ENCODE measurements at regions not wholly inside any gene's neighbourhood (a gene's known extent, or its start where the extent isn't known, plus 50 kb on each side); places are given as distances from the start of the nearest gene placed in this dataset.

GRCh38 chr9:663541-663940, 178.0 kb upstream of the DMRT1 start:
- H3K4me1 ChIP-seq (ENCODE audit: control insufficient read depth, extremely low read depth, insufficient read depth, low read length), result no peaks in the 10 kb centered on the region
- H3K9ac ChIP-seq (ENCODE audit: insufficient read depth, low read length), result no peak overlapping the region
- no peaks in the 10 kb centered on the region for H3K79me2 ChIP-seq (ENCODE audit: control insufficient read depth, insufficient read depth, low read length)
- no peaks in the 10 kb centered on the region for H3K36me3 ChIP-seq (ENCODE audit: control insufficient read depth, insufficient read depth, low read length)
- H3K4me3 ChIP-seq (replicated peaks in 1 of 4; ENCODE audit: control extremely low read depth in 1 of 4, insufficient read depth in 1 of 4, low read depth in 3 of 4, low read length in 4 of 4), result no peak overlapping the region
- no peak for DNase-seq (ENCODE audit: low read depth in 2 of 2)
- no peak overlapping the region for H3K4me2 ChIP-seq (ENCODE audit: extremely low read depth, insufficient read depth, low read length)
- TF ChIP-seq EZH2 (IDR thresholded peaks at IDR 0.05; ENCODE audit: low read length, missing control alignments) (no peak), CTCF (conservative IDR thresholded peaks at IDR 0.05 in 1 of 2, IDR thresholded peaks at IDR 0.05 in 1 of 2; ENCODE audit: low read depth in 1 of 2, low read length in 2 of 2) (no peak)
- no peak overlapping the region for H2AFZ ChIP-seq (ENCODE audit: low read length)
- no peaks in the 10 kb centered on the region for H3K9me3 ChIP-seq (ENCODE audit: control insufficient read depth, insufficient read depth, low read depth, low read length)
- no peak overlapping the region for H3K27ac ChIP-seq (ENCODE audit: insufficient read depth, low read length)
- no peaks in the 10 kb centered on the region for H4K20me1 ChIP-seq (ENCODE audit: control insufficient read depth, extremely low read depth, insufficient read depth, low read length)
- no peaks in the 10 kb centered on the region for H3K27me3 ChIP-seq (ENCODE audit: control insufficient read depth, insufficient read depth, low read length)

GRCh38 chr9:665296-665695, 176.2 kb upstream of the DMRT1 start:
- no peaks in the 10 kb centered on the region for H3K9me3 ChIP-seq (ENCODE audit: control insufficient read depth, insufficient read depth, low read depth, low read length)
- H2AFZ ChIP-seq (ENCODE audit: low read length), result no peak overlapping the region
- no peak for DNase-seq (ENCODE audit: low read depth in 2 of 2)
- H3K36me3 ChIP-seq (ENCODE audit: control insufficient read depth, insufficient read depth, low read length), result no peaks in the 10 kb centered on the region
- no peak overlapping the region for H3K27ac ChIP-seq (ENCODE audit: insufficient read depth, low read length)
- no peaks in the 10 kb centered on the region for H3K79me2 ChIP-seq (ENCODE audit: control insufficient read depth, insufficient read depth, low read length)
- H3K4me1 ChIP-seq (ENCODE audit: control insufficient read depth, extremely low read depth, insufficient read depth, low read length), result no peaks in the 10 kb centered on the region
- H3K9ac ChIP-seq (ENCODE audit: insufficient read depth, low read length), result no peak overlapping the region
- no peaks in the 10 kb centered on the region for H4K20me1 ChIP-seq (ENCODE audit: control insufficient read depth, extremely low read depth, insufficient read depth, low read length)
- no peaks in the 10 kb centered on the region for H3K27me3 ChIP-seq (ENCODE audit: control insufficient read depth, insufficient read depth, low read length)
- H3K4me2 ChIP-seq (ENCODE audit: extremely low read depth, insufficient read depth, low read length), result no peak overlapping the region
- H3K4me3 ChIP-seq (replicated peaks in 1 of 4; ENCODE audit: control extremely low read depth in 1 of 4, insufficient read depth in 1 of 4, low read depth in 3 of 4, low read length in 4 of 4), result no peak overlapping the region
- TF ChIP-seq CTCF (conservative IDR thresholded peaks at IDR 0.05 in 1 of 2, IDR thresholded peaks at IDR 0.05 in 1 of 2; ENCODE audit: low read depth in 1 of 2, low read length in 2 of 2) (no peak), EZH2 (IDR thresholded peaks at IDR 0.05; ENCODE audit: low read length, missing control alignments) (no peak)

GRCh38 chr9:671997-672396, 169.5 kb upstream of the DMRT1 start:
- Histone ChIP-seq H3K36me3 (ENCODE audit: control insufficient read depth, insufficient read depth, low read length) (no peaks in the 10 kb centered on the region), H3K9me3 (ENCODE audit: control insufficient read depth, insufficient read depth, low read depth, low read length) (no peaks in the 10 kb centered on the region), H3K27me3 (ENCODE audit: control insufficient read depth, insufficient read depth, low read length) (no peaks in the 10 kb centered on the region), H2AFZ (ENCODE audit: low read length) (no peak overlapping the region), H3K79me2 (ENCODE audit: control insufficient read depth, insufficient read depth, low read length) (no peaks in the 10 kb centered on the region), H3K4me3 (replicated peaks in 1 of 4; ENCODE audit: control extremely low read depth in 1 of 4, insufficient read depth in 1 of 4, low read depth in 3 of 4, low read length in 4 of 4) (no peak overlapping the region), H3K4me1 (ENCODE audit: control insufficient read depth, extremely low read depth, insufficient read depth, low read length) (no peaks in the 10 kb centered on the region), H3K4me2 (ENCODE audit: extremely low read depth, insufficient read depth, low read length) (no peak overlapping the region), H3K27ac (ENCODE audit: insufficient read depth, low read length) (no peak overlapping the region), H4K20me1 (ENCODE audit: control insufficient read depth, extremely low read depth, insufficient read depth, low read length) (no peaks in the 10 kb centered on the region), H3K9ac (ENCODE audit: insufficient read depth, low read length) (no peak overlapping the region)
- TF ChIP-seq EZH2 (IDR thresholded peaks at IDR 0.05; ENCODE audit: low read length, missing control alignments) (no peak), CTCF (conservative IDR thresholded peaks at IDR 0.05 in 1 of 2, IDR thresholded peaks at IDR 0.05 in 1 of 2; ENCODE audit: low read depth in 1 of 2, low read length in 2 of 2) (no peak)
- no peak for DNase-seq (ENCODE audit: low read depth in 2 of 2)

Measured in fibroblast of lung (primary cell).